Liver (tissue), 3 donors: ENCODE measurements at regions not wholly inside any gene's neighbourhood (a gene's known extent, or its start where the extent isn't known, plus 50 kb on each side); places are given as distances from the start of the nearest gene placed in this dataset.

ENCODE experiments used
- CTCF ChIP-seq: fragments of 150-350 bp; IDR thresholded peaks from 2 replicates; pipeline ENCODE4 v1.5.1; 2017; ENCODE audit warnings: improper control_type of control experiment, low read depth, low read length; ENCODE audit not compliant: missing input control
- GABPA ChIP-seq, 2 donors: IDR thresholded peaks in 1 of 2; conservative IDR thresholded peaks in 1 of 2; 2 replicates each; pipeline ENCODE4 v1.6.1; 2016; ENCODE audit warnings: antibody characterized with exemption in 2 of 2, mild to moderate bottlenecking in 1 of 2, moderate library complexity in 1 of 2
- TAF1 ChIP-seq: conservative IDR thresholded peaks from 2 replicates; pipeline ENCODE4 v1.6.1; 2016; ENCODE audit warnings: antibody characterized with exemption, mild to moderate bottlenecking
- YY1 ChIP-seq: IDR thresholded peaks from 2 replicates; pipeline ENCODE4 v1.6.1; 2016; ENCODE audit warnings: antibody characterized with exemption, mild to moderate bottlenecking
- donor health status: healthy.
- donor health status: healthy.

DNA sequence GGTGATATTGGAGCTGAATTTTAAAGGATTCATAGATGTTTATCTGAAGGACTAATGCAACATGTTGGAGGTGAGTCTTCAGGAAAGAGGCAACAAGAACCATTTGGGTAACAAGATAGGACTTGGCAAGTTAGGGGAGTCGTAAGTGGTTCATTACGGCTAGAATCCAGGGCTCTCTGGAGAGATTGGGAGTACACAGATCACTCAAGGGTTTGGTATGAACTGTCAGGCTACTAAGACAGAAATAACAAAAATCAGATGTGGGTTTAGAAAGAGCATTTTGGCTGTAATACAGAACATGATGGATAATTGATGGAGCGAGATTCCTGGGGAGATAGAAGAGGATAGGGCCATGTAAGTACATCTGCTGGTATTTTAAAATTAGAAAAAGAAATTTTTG, 86.3 kb upstream of the ESR1 start:
- TF ChIP-seq TAF1 (no peak), CTCF (no peak), YY1 (no peak), GABPA (IDR thresholded peaks at IDR 0.05 in 1 of 2, conservative IDR thresholded peaks at IDR 0.05 in 1 of 2) (no peak)
